C4-2B (cell line): ENCODE measurements at regions not wholly inside any gene's neighbourhood (a gene's known extent, or its start where the extent isn't known, plus 50 kb on each side); places are given as distances from the start of the nearest gene placed in this dataset.

Source experiments
- ZFX ChIP-seq: fragments of 450-650 bp; IDR thresholded peaks from 2 replicates; pipeline ENCODE4 v1.6.1; 2017
- TF ChIP-seq, protein P1 (sequence below): fragments of 450-650 bp; conservative IDR thresholded peaks from 2 replicates; pipeline ENCODE4 v1.5.1; 2017; ENCODE audit warnings: mild to moderate bottlenecking

DNA sequence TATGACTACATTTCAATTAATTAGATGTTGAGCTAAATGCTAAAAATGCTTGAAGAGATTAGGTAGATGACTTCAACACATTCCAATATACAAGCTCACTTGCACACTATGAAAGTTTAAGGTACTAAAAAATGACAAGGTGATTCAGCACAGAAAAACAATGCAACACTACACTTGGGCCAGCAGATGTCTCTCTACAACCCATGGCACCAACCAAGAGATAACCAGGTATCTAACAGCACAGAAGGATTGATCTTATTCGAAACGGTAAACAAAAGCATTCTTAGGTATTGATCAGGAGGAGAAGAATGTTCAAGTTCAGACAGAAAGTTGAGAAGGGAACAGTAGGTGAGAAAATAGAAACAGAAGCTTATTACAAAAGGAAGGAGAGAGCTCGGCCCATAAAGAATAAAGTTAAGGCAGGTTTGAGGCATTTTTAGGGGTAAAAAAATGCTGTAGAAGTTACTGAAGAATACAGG, 248.2 kb upstream of the KLF14 start:
- TF ChIP-seq, protein P1, sequence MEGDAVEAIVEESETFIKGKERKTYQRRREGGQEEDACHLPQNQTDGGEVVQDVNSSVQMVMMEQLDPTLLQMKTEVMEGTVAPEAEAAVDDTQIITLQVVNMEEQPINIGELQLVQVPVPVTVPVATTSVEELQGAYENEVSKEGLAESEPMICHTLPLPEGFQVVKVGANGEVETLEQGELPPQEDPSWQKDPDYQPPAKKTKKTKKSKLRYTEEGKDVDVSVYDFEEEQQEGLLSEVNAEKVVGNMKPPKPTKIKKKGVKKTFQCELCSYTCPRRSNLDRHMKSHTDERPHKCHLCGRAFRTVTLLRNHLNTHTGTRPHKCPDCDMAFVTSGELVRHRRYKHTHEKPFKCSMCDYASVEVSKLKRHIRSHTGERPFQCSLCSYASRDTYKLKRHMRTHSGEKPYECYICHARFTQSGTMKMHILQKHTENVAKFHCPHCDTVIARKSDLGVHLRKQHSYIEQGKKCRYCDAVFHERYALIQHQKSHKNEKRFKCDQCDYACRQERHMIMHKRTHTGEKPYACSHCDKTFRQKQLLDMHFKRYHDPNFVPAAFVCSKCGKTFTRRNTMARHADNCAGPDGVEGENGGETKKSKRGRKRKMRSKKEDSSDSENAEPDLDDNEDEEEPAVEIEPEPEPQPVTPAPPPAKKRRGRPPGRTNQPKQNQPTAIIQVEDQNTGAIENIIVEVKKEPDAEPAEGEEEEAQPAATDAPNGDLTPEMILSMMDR: peak; percentile 97
- TF ChIP-seq ZFX: no peak
